C4-2B (cell line): ENCODE measurements at regions not wholly inside any gene's neighbourhood (a gene's known extent, or its start where the extent isn't known, plus 50 kb on each side); places are given as distances from the start of the nearest gene placed in this dataset.

ENCODE experiments used
- ZFX ChIP-seq: fragments of 450-650 bp; IDR thresholded peaks from 2 replicates; pipeline ENCODE4 v1.6.1; 2017
- TF ChIP-seq, protein P1 (sequence below): fragments of 450-650 bp; conservative IDR thresholded peaks from 2 replicates; pipeline ENCODE4 v1.5.1; 2017; ENCODE audit warnings: mild to moderate bottlenecking

DNA sequence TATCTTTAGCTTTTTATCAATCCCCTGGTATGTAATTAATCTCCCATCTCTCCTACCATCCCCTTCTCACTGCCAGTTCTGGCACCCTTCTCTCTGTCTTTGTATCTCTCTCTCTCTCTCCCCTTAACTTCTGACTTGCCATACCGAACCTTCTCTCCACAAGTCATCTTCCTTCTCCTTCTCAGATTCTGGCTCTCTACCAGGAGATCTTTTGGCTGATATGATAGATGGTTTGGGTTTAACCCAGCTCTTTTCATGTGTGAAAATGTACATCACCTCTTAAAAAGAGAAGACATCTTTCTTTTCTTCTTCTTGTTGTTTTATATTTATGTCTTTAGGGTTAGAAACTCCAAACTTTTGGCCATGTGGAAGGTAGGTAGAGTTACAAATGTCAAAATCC is 196.7 kb downstream of the HGF start:
- TF ChIP-seq, protein P1, sequence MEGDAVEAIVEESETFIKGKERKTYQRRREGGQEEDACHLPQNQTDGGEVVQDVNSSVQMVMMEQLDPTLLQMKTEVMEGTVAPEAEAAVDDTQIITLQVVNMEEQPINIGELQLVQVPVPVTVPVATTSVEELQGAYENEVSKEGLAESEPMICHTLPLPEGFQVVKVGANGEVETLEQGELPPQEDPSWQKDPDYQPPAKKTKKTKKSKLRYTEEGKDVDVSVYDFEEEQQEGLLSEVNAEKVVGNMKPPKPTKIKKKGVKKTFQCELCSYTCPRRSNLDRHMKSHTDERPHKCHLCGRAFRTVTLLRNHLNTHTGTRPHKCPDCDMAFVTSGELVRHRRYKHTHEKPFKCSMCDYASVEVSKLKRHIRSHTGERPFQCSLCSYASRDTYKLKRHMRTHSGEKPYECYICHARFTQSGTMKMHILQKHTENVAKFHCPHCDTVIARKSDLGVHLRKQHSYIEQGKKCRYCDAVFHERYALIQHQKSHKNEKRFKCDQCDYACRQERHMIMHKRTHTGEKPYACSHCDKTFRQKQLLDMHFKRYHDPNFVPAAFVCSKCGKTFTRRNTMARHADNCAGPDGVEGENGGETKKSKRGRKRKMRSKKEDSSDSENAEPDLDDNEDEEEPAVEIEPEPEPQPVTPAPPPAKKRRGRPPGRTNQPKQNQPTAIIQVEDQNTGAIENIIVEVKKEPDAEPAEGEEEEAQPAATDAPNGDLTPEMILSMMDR = no peak
- no peak for TF ChIP-seq ZFX
